SK-N-SH (cell line): ENCODE measurements at regions not wholly inside any gene's neighbourhood (a gene's known extent, or its start where the extent isn't known, plus 50 kb on each side); places are given as distances from the start of the nearest gene placed in this dataset.
A peak's percentile ranks its signal among the peaks of the same experiment; 100 is the strongest.

Experiments used
- CTCF ChIA-PET: fragments of 300-600, 350-600 bp; formaldehyde crosslinking; extraction: SDS; loops from one replicate; lab custom pipeline; 2021; lab: Yijun Ruan, JAX
- POLR2A ChIA-PET: fragments of 350-600 bp; sonication (Branson Sonifier 250); formaldehyde crosslinking; extraction: SDS; loops from one replicate; lab custom pipeline; 2020; ENCODE audit warnings: antibody characterized with exemption, inconsistent platforms; lab: Yijun Ruan, JAX
- DNase-seq: peaks from one replicate; pipeline ENCODE4 v3.0.0; 2012
- H2AFZ ChIP-seq: fragments of 200-600 bp; sonication (generic); 2 replicates; pipeline ENCODE4 v1.8.1; 2016; ENCODE audit warnings: antibody characterized with exemption, mild to moderate bottlenecking, low read depth
- H3F3A ChIP-seq: fragments of 200-600 bp; sonication (generic); replicated peaks from 2 replicates; pipeline ENCODE3; 2016; ENCODE audit warnings: antibody characterized with exemption, mild to moderate bottlenecking; ENCODE audit not compliant: insufficient read depth
- H3K27ac ChIP-seq, 2 experiments: fragments of 200-500 bp in 1 of 2; fragments of 200-600 bp in 1 of 2; sonication (Bioruptor generic) in 1 of 2; sonication (generic), shearing (Covaris generic) in 1 of 2; 2 replicates each; pipeline versions ENCODE4 v1.5.1 to v1.6.1; 2014 to 2016; ENCODE audit warnings: low read depth in 2 of 2, inconsistent platforms in 1 of 2, low read length in 1 of 2, mild to moderate bottlenecking in 1 of 2, mixed read lengths in 1 of 2
- H3K27me3 ChIP-seq: fragments of 200-600 bp; sonication (generic), shearing (Covaris generic); 2 replicates; pipeline ENCODE4 v1.6.1; 2016; ENCODE audit warnings: mixed run types; ENCODE audit not compliant: insufficient read depth
- H3K36me3 ChIP-seq, 2 experiments: fragments of 200-500 bp in 1 of 2; fragments of 200-600 bp in 1 of 2; sonication (Bioruptor generic) in 1 of 2; sonication (generic) in 1 of 2; replicated peaks in 1 of 2; 2 replicates each; pipeline versions ENCODE3 to v1.5.1; 2014 to 2016; ENCODE audit warnings: low read length in 1 of 2, mild to moderate bottlenecking in 1 of 2; ENCODE audit not compliant: insufficient read depth in 2 of 2, control insufficient read depth in 1 of 2
- H3K4me1 ChIP-seq, 2 experiments: fragments of 200-500 bp in 1 of 2; fragments of 200-600 bp in 1 of 2; sonication (Bioruptor generic) in 1 of 2; sonication (generic), shearing (Covaris generic) in 1 of 2; 2 replicates each; pipeline versions ENCODE4 v1.5.1 to v1.6.1; 2014 to 2016; ENCODE audit warnings: low read depth in 1 of 2, low read length in 1 of 2, mixed run types in 1 of 2; ENCODE audit not compliant: insufficient read depth in 2 of 2, control insufficient read depth in 1 of 2
- H3K4me2 ChIP-seq: fragments of 200-600 bp; sonication (generic), shearing (Covaris generic); 2 replicates; pipeline ENCODE4 v1.6.1; 2017; ENCODE audit warnings: mixed run types
- H3K4me3 ChIP-seq, 2 experiments: fragments of 200-500 bp in 1 of 2; fragments of 200-600 bp in 1 of 2; sonication (Bioruptor generic) in 1 of 2; sonication (generic), shearing (Covaris generic) in 1 of 2; 2 replicates each; pipeline versions ENCODE4 v1.5.1 to v1.8.1; 2014 to 2016; ENCODE audit warnings: low read depth in 2 of 2, inconsistent platforms in 1 of 2, low read length in 1 of 2, mild to moderate bottlenecking in 1 of 2, mixed read lengths in 1 of 2, moderate library complexity in 1 of 2
- H3K79me2 ChIP-seq: fragments of 200-600 bp; sonication (generic); 2 replicates; pipeline ENCODE4 v1.8.1; 2017; ENCODE audit warnings: mild to moderate bottlenecking; ENCODE audit not compliant: insufficient read depth
- H3K9ac ChIP-seq: fragments of 200-600 bp; sonication (generic); 2 replicates; pipeline ENCODE4 v1.6.1; 2017; ENCODE audit warnings: mixed run types
- H3K9me2 ChIP-seq: fragments of 200-600 bp; sonication (generic); 2 replicates; pipeline ENCODE4 v1.6.1; 2017; ENCODE audit warnings: mixed run types
- H3K9me3 ChIP-seq: fragments of 200-600 bp; sonication (generic); 2 replicates; pipeline ENCODE4 v1.6.1; 2017; ENCODE audit warnings: mixed run types, mild to moderate bottlenecking, moderate library complexity
- H4K20me1 ChIP-seq: fragments of 200-600 bp; sonication (generic); 2 replicates; pipeline ENCODE4 v1.6.1; 2017; ENCODE audit warnings: mild to moderate bottlenecking, mixed run types; ENCODE audit not compliant: insufficient read depth
- CHD2 ChIP-seq: fragments of 150-350 bp; IDR thresholded peaks from 2 replicates; pipeline ENCODE4 v1.6.1; 2018; ENCODE audit warnings: low read length; ENCODE audit not compliant: partially characterized antibody
- ELF1 ChIP-seq: IDR thresholded peaks from 2 replicates; pipeline ENCODE4 v1.4.0; 2012
- FOXM1 ChIP-seq: IDR thresholded peaks from 2 replicates; pipeline ENCODE4 v1.4.0; 2012; ENCODE audit warnings: low read depth, mild to moderate bottlenecking
- MEF2A ChIP-seq: IDR thresholded peaks from 2 replicates; pipeline ENCODE4 v1.4.0; 2012; ENCODE audit warnings: low read depth, borderline replicate concordance
- NRF1 ChIP-seq: IDR thresholded peaks from 2 replicates; pipeline ENCODE4 v1.6.1; 2012; ENCODE audit warnings: low read depth, mild to moderate bottlenecking, low read length
- RAD21 ChIP-seq: IDR thresholded peaks from 2 replicates; pipeline ENCODE4 v1.6.1; 2012; ENCODE audit warnings: mild to moderate bottlenecking, low read length
- RCOR1 ChIP-seq: fragments of 150-350 bp; IDR thresholded peaks from 2 replicates; pipeline ENCODE4 v1.6.1; 2017; ENCODE audit warnings: antibody characterized with exemption, low read length
- RFX5 ChIP-seq: IDR thresholded peaks from 2 replicates; pipeline ENCODE4 v1.6.1; 2012; ENCODE audit warnings: mild to moderate bottlenecking, improper control_type of control experiment, low read length
- SIN3A ChIP-seq: IDR thresholded peaks from 2 replicates; pipeline ENCODE4 v1.6.1; 2012; ENCODE audit warnings: low read depth, mild to moderate bottlenecking, low read length, moderate library complexity, borderline replicate concordance
- TCF12 ChIP-seq: IDR thresholded peaks from 2 replicates; pipeline ENCODE4 v1.4.0; 2012
- TEAD4 ChIP-seq: IDR thresholded peaks from 2 replicates; pipeline ENCODE4 v1.4.0; 2012; ENCODE audit warnings: mild to moderate bottlenecking, borderline replicate concordance; ENCODE audit not compliant: insufficient read depth
- WGBS: methylation state at CpG from one replicate; pipeline ENCODE4 v1.1.6; 2017; ENCODE audit warnings: low lambda C conversion rate; 5-methylcytosine and 5-hydroxymethylcytosine counted together

GRCh38 chr2:120818441-120818920 is 82.8 kb downstream of the GLI2 start:
- no peaks in the 10 kb centered on the region for H3K9me2 ChIP-seq
- H2AFZ ChIP-seq: no peak overlapping the region
- H4K20me1 ChIP-seq: 0 out of 2 replicates have a peak, but pooled peaks cover 15% of the 10 kb centered on the region
- no peak overlapping the region for H3K9ac ChIP-seq
- no peak overlapping the region for H3K27ac ChIP-seq
- H3K4me2 ChIP-seq: no peak overlapping the region
- H3K36me3 ChIP-seq: no peaks in the 10 kb centered on the region
- WGBS: 71% methylated on average over 9 of the region's 10 CpGs
- ChIA-PET CTCF (interaction anchor here (1.2 kb wide), 1 partner anchor 13 kb away, joined by 3 read pairs; no protein-coding TSS in a partner anchor), POLR2A (no interaction called here)
- TF ChIP-seq SIN3A (no peak), RAD21 (no peak), ELF1 (no peak), MEF2A (no peak), TEAD4 (no peak), NRF1 (no peak), CHD2 (no peak)
- no peaks in the 10 kb centered on the region for H3K27me3 ChIP-seq
- H3F3A ChIP-seq: no peaks in the 10 kb centered on the region
- peaks cover 0 to 30% of the 10 kb centered on the region in 2 experiments; a peak in 2 of 4 replicates for H3K4me1 ChIP-seq
- no peaks in the 10 kb centered on the region for H3K9me3 ChIP-seq
- no peak for DNase-seq
- peaks cover 11% of the 10 kb centered on the region; the same call in 1 of the 2 replicates for H3K79me2 ChIP-seq
- H3K4me3 ChIP-seq: no peak overlapping the region

- H3K4me1 ChIP-seq: peaks cover 0 to 30% of the 10 kb centered on the region in 2 experiments; a peak in 2 of 4 replicates
- H3K9ac ChIP-seq: no peak overlapping the region
- 93% methylated on average over 5 of the region's 5 CpGs for WGBS
- no peaks in the 10 kb centered on the region for H3K36me3 ChIP-seq
- H3F3A ChIP-seq: no peaks in the 10 kb centered on the region
- peak overlapping the region in 1 of 2 experiments; percentile 25; a peak in 1 of 4 replicates for H3K27ac ChIP-seq
- no peak overlapping the region for H2AFZ ChIP-seq
- TF ChIP-seq FOXM1: no peak
- TF ChIP-seq RFX5: no peak
- no peak overlapping the region for H3K4me3 ChIP-seq
- H3K4me2 ChIP-seq: no peak overlapping the region
- H3K27me3 ChIP-seq: no peaks in the 10 kb centered on the region
- POLR2A ChIA-PET: interaction anchor here (0.8 kb wide), 1 partner anchor 17 kb away, joined by 3 read pairs; no protein-coding TSS in a partner anchor
- peaks cover 11% of the 10 kb centered on the region; the same call in 1 of the 2 replicates for H3K79me2 ChIP-seq
- no peaks in the 10 kb centered on the region for H3K9me3 ChIP-seq
- CTCF ChIA-PET: interaction anchor here (1.1 to 1.3 kb wide), 4 partner anchors 36 to 260 kb away, joined by 3 to 5 read pairs (median 4); no protein-coding TSS in a partner anchor
- H4K20me1 ChIP-seq: peaks cover 27% of the 10 kb centered on the region; the same call in 1 of the 2 replicates
- H3K9me2 ChIP-seq: no peaks in the 10 kb centered on the region
- no peak for DNase-seq
Measured at GRCh38 chr2:120819720-120820210, 84.1 kb downstream of the GLI2 start.

- Histone ChIP-seq H3K9me3 (no peaks in the 10 kb centered on the region), H3K9ac (no peak overlapping the region), H3K4me3 (no peak overlapping the region; a peak in 1 of 4 replicates), H3K27ac (peak overlapping the region in 1 of 2 experiments; percentile 62; a peak in 2 of 4 replicates), H3F3A (no peaks in the 10 kb centered on the region), H3K36me3 (no peaks in the 10 kb centered on the region), H3K4me1 (peaks cover under 1 to 34% of the 10 kb centered on the region in 2 experiments; a peak in 3 of 4 replicates), H3K27me3 (no peaks in the 10 kb centered on the region), H3K79me2 (peaks cover 11% of the 10 kb centered on the region; the same call in 1 of the 2 replicates), H3K4me2 (no peak overlapping the region), H3K9me2 (no peaks in the 10 kb centered on the region), H2AFZ (no peak overlapping the region), H4K20me1 (peaks cover 34% of the 10 kb centered on the region; the same call in 1 of the 2 replicates)
- DNase-seq: peak; percentile 81
- WGBS: 71% methylated on average over 19 of the region's 19 CpGs
- ChIA-PET POLR2A (interaction anchor here (0.8 kb wide), 1 partner anchor 17 kb away, joined by 3 read pairs; no protein-coding TSS in a partner anchor), CTCF (interaction anchor here (1.1 to 1.4 kb wide), 5 partner anchors 36 to 260 kb away, joined by 3 to 5 read pairs (median 3); no protein-coding TSS in a partner anchor)
- no peak for TF ChIP-seq MEF2A
- TF ChIP-seq RCOR1: peak; percentile 34; the same call in 1 of the 2 replicates
- 0 out of 2 replicates have a peak, but pooled peaks have one; percentile 21 for TF ChIP-seq TCF12
Measured at GRCh38 chr2:120820263-120820952, 84.7 kb downstream of the GLI2 start.
